ENCODE measurements at regions not wholly inside any gene's neighbourhood (a gene's known extent, or its start where the extent isn't known, plus 50 kb on each side); places are given as distances from the start of the nearest gene placed in this dataset.

GRCh38 chr2:198703281-198703680 is 754.5 kb downstream of the SATB2 start:
- no peaks in the 10 kb centered on the region for H3K4me1 ChIP-seq
- H3K9me3 ChIP-seq, result no peaks in the 10 kb centered on the region
- no peaks in the 10 kb centered on the region for H3K36me3 ChIP-seq (replicated peaks)
- H3K27me3 ChIP-seq (ENCODE audit: low read depth), result no peaks in the 10 kb centered on the region
- no peak overlapping the region for H3K4me3 ChIP-seq
- no peak for DNase-seq (ENCODE audit: low spot score in 2 of 2)
- in situ Hi-C loops (cut with MboI; ENCODE audit: low sequenced_read_pairs), result no loop called here

- Histone ChIP-seq H3K27me3 (ENCODE audit: low read depth) (no peaks in the 10 kb centered on the region), H3K4me3 (no peak overlapping the region), H3K9me3 (no peaks in the 10 kb centered on the region), H3K36me3 (replicated peaks) (no peaks in the 10 kb centered on the region), H3K4me1 (no peaks in the 10 kb centered on the region)
- in situ Hi-C loops (cut with MboI; ENCODE audit: low sequenced_read_pairs), result no loop called here
- no peak for DNase-seq (ENCODE audit: low spot score in 2 of 2)
Observed at GRCh38 chr2:198702796-198703195, 754.9 kb downstream of the SATB2 start.

GRCh38 chr2:198701481-198701880 is 756.3 kb downstream of the SATB2 start:
- Histone ChIP-seq H3K36me3 (replicated peaks) (no peaks in the 10 kb centered on the region), H3K4me1 (no peaks in the 10 kb centered on the region), H3K9me3 (no peaks in the 10 kb centered on the region), H3K4me3 (no peak overlapping the region), H3K27me3 (ENCODE audit: low read depth) (no peaks in the 10 kb centered on the region)
- in situ Hi-C loops (cut with MboI; ENCODE audit: low sequenced_read_pairs), result no loop called here
- no peak for DNase-seq (ENCODE audit: low spot score in 2 of 2)

- H3K27me3 ChIP-seq (ENCODE audit: low read depth), result no peaks in the 10 kb centered on the region
- in situ Hi-C loops (cut with MboI; ENCODE audit: low sequenced_read_pairs), result no loop called here
- H3K9me3 ChIP-seq, result no peaks in the 10 kb centered on the region
- no peaks in the 10 kb centered on the region for H3K4me1 ChIP-seq
- no peak for DNase-seq (ENCODE audit: low spot score in 2 of 2)
- no peak overlapping the region for H3K4me3 ChIP-seq
- H3K36me3 ChIP-seq (replicated peaks), result no peaks in the 10 kb centered on the region
Observed at GRCh38 chr2:198700319-198700718, 757.4 kb downstream of the SATB2 start.

- no peaks in the 10 kb centered on the region for H3K4me1 ChIP-seq
- in situ Hi-C loops (cut with MboI; ENCODE audit: low sequenced_read_pairs), result no loop called here
- no peaks in the 10 kb centered on the region for H3K9me3 ChIP-seq
- H3K4me3 ChIP-seq, result no peak overlapping the region
- H3K36me3 ChIP-seq (replicated peaks), result no peaks in the 10 kb centered on the region
- DNase-seq (ENCODE audit: low spot score in 2 of 2), result no peak
- no peaks in the 10 kb centered on the region for H3K27me3 ChIP-seq (ENCODE audit: low read depth)
Observed at GRCh38 chr2:198698230-198698629, 759.5 kb downstream of the SATB2 start.

- Histone ChIP-seq H3K27me3 (ENCODE audit: low read depth) (no peaks in the 10 kb centered on the region), H3K4me1 (no peaks in the 10 kb centered on the region), H3K9me3 (no peaks in the 10 kb centered on the region), H3K4me3 (no peak overlapping the region), H3K36me3 (replicated peaks) (no peaks in the 10 kb centered on the region)
- in situ Hi-C loops (cut with MboI; ENCODE audit: low sequenced_read_pairs), result no loop called here
- no peak for DNase-seq (ENCODE audit: low spot score in 2 of 2)
Observed at GRCh38 chr2:198697794-198698193, 759.9 kb downstream of the SATB2 start.

GRCh38 chr2:198697218-198697617 is 760.5 kb downstream of the SATB2 start:
- Histone ChIP-seq H3K4me1 (no peaks in the 10 kb centered on the region), H3K9me3 (no peaks in the 10 kb centered on the region), H3K36me3 (replicated peaks) (no peaks in the 10 kb centered on the region), H3K27me3 (ENCODE audit: low read depth) (no peaks in the 10 kb centered on the region), H3K4me3 (no peak overlapping the region)
- no peak for DNase-seq (ENCODE audit: low spot score in 2 of 2)
- in situ Hi-C loops (cut with MboI; ENCODE audit: low sequenced_read_pairs), result no loop called here

GRCh38 chr2:198695879-198696278 is 761.9 kb downstream of the SATB2 start:
- Histone ChIP-seq H3K4me1 (no peaks in the 10 kb centered on the region), H3K9me3 (no peaks in the 10 kb centered on the region), H3K4me3 (no peak overlapping the region), H3K36me3 (replicated peaks) (no peaks in the 10 kb centered on the region), H3K27me3 (ENCODE audit: low read depth) (no peaks in the 10 kb centered on the region)
- in situ Hi-C loops (cut with MboI; ENCODE audit: low sequenced_read_pairs), result no loop called here
- DNase-seq (ENCODE audit: low spot score in 2 of 2), result no peak

GRCh38 chr2:198692907-198693510 is 764.7 kb downstream of the SATB2 start:
- no peaks in the 10 kb centered on the region for H3K4me1 ChIP-seq
- no peaks in the 10 kb centered on the region for H3K9me3 ChIP-seq
- no peaks in the 10 kb centered on the region for H3K36me3 ChIP-seq (replicated peaks)
- no peaks in the 10 kb centered on the region for H3K27me3 ChIP-seq (ENCODE audit: low read depth)
- no peak overlapping the region for H3K4me3 ChIP-seq
- in situ Hi-C loops (cut with MboI; ENCODE audit: low sequenced_read_pairs), result no loop called here
- DNase-seq (ENCODE audit: low spot score in 2 of 2), result no peak

GRCh38 chr2:198691236-198691635 is 766.5 kb downstream of the SATB2 start:
- Histone ChIP-seq H3K4me1 (no peaks in the 10 kb centered on the region), H3K4me3 (no peak overlapping the region), H3K36me3 (replicated peaks) (no peaks in the 10 kb centered on the region), H3K9me3 (no peaks in the 10 kb centered on the region), H3K27me3 (ENCODE audit: low read depth) (no peaks in the 10 kb centered on the region)
- in situ Hi-C loops (cut with MboI; ENCODE audit: low sequenced_read_pairs), result no loop called here
- DNase-seq (ENCODE audit: low spot score in 2 of 2), result no peak

GRCh38 chr2:198664321-198664720 is 793.4 kb downstream of the SATB2 start:
- in situ Hi-C loops (cut with MboI; ENCODE audit: low sequenced_read_pairs), result no loop called here

GRCh38 chr2:198662905-198663304 is 794.8 kb downstream of the SATB2 start:
- no peak overlapping the region for H3K4me3 ChIP-seq
- no peaks in the 10 kb centered on the region for H3K4me1 ChIP-seq
- no peaks in the 10 kb centered on the region for H3K36me3 ChIP-seq (replicated peaks)
- no peaks in the 10 kb centered on the region for H3K9me3 ChIP-seq
- H3K27me3 ChIP-seq (ENCODE audit: low read depth), result no peaks in the 10 kb centered on the region
- in situ Hi-C loops (cut with MboI; ENCODE audit: low sequenced_read_pairs), result no loop called here
- DNase-seq (ENCODE audit: low spot score in 2 of 2), result no peak

More at GRCh38 chr2:198664321-198664720, 793.4 kb downstream of the SATB2 start:
- no peaks in the 10 kb centered on the region for H3K36me3 ChIP-seq (replicated peaks)
- no peaks in the 10 kb centered on the region for H3K27me3 ChIP-seq (ENCODE audit: low read depth)
- DNase-seq (ENCODE audit: low spot score in 2 of 2), result no peak
- H3K4me1 ChIP-seq, result no peaks in the 10 kb centered on the region
- H3K4me3 ChIP-seq, result no peak overlapping the region
- no peaks in the 10 kb centered on the region for H3K9me3 ChIP-seq

GRCh38 chr2:198660501-198660900 is 797.2 kb downstream of the SATB2 start:
- Histone ChIP-seq H3K4me1 (no peaks in the 10 kb centered on the region), H3K36me3 (replicated peaks) (no peaks in the 10 kb centered on the region), H3K27me3 (ENCODE audit: low read depth) (no peaks in the 10 kb centered on the region), H3K4me3 (no peak overlapping the region), H3K9me3 (no peaks in the 10 kb centered on the region)
- in situ Hi-C loops (cut with MboI; ENCODE audit: low sequenced_read_pairs), result no loop called here
- DNase-seq (ENCODE audit: low spot score in 2 of 2), result no peak

GRCh38 chr2:198659096-198659870 is 798.5 kb downstream of the SATB2 start:
- Histone ChIP-seq H3K27me3 (ENCODE audit: low read depth) (peaks cover 3% of the 10 kb centered on the region; the same call in 1 of the 2 replicates), H3K9me3 (no peaks in the 10 kb centered on the region), H3K4me3 (no peak overlapping the region), H3K4me1 (no peaks in the 10 kb centered on the region), H3K36me3 (replicated peaks) (no peaks in the 10 kb centered on the region)
- no peak for DNase-seq (ENCODE audit: low spot score in 2 of 2)
- in situ Hi-C loops (cut with MboI; ENCODE audit: low sequenced_read_pairs), result no loop called here
